Ishikawa (cell line): ENCODE measurements at regions not wholly inside any gene's neighbourhood (a gene's known extent, or its start where the extent isn't known, plus 50 kb on each side); places are given as distances from the start of the nearest gene placed in this dataset.

Experiments used
- EP300 ChIP-seq: IDR thresholded peaks from 2 replicates; pipeline ENCODE4 v1.6.1; 2012; ENCODE audit warnings: borderline replicate concordance
- MAX ChIP-seq: IDR thresholded peaks from 2 replicates; pipeline ENCODE4 v1.6.1; 2012
- REST ChIP-seq: IDR thresholded peaks from 2 replicates; pipeline ENCODE4 v1.6.1; 2012; ENCODE audit warnings: low read depth, mild to moderate bottlenecking

- no peak for TF ChIP-seq REST
- no peak for TF ChIP-seq EP300
- TF ChIP-seq MAX = no peak
Observed at GRCh38 chr18:34401775-34402174, 177.1 kb upstream of the NOL4 start.
